Ovary (tissue), 3 donors: ENCODE measurements at regions not wholly inside any gene's neighbourhood (a gene's known extent, or its start where the extent isn't known, plus 50 kb on each side); places are given as distances from the start of the nearest gene placed in this dataset.

Experiments used
- EP300 ChIP-seq: sonication (generic); formaldehyde crosslinking; IDR thresholded peaks from one replicate; pipeline ENCODE4 v1.6.1; 2017; ENCODE audit warnings: antibody characterized with exemption
- POLR2A ChIP-seq: fragments of 450-650 bp; IDR thresholded peaks from one replicate; pipeline ENCODE4 v1.6.1; 2017; ENCODE audit warnings: antibody characterized with exemption, mild to moderate bottlenecking, moderate library complexity
- TF ChIP-seq, protein P1 (sequence below), 3 donors: fragments of 450-650 bp in 2 of 3; fragments of 200-600 bp in 1 of 3; IDR thresholded peaks; one replicate each; pipeline versions ENCODE4 v1.5.1 to v1.8.0; 2016 to 2022; ENCODE audit warnings: antibody characterized with exemption in 3 of 3, mild to moderate bottlenecking in 1 of 3
- donor health status: DM: no; HTN: no; CAD: no.

GRCh38 chr3:62936626-62937254 lies 61.5 kb upstream of the CADPS start:
- TF ChIP-seq, protein P1, sequence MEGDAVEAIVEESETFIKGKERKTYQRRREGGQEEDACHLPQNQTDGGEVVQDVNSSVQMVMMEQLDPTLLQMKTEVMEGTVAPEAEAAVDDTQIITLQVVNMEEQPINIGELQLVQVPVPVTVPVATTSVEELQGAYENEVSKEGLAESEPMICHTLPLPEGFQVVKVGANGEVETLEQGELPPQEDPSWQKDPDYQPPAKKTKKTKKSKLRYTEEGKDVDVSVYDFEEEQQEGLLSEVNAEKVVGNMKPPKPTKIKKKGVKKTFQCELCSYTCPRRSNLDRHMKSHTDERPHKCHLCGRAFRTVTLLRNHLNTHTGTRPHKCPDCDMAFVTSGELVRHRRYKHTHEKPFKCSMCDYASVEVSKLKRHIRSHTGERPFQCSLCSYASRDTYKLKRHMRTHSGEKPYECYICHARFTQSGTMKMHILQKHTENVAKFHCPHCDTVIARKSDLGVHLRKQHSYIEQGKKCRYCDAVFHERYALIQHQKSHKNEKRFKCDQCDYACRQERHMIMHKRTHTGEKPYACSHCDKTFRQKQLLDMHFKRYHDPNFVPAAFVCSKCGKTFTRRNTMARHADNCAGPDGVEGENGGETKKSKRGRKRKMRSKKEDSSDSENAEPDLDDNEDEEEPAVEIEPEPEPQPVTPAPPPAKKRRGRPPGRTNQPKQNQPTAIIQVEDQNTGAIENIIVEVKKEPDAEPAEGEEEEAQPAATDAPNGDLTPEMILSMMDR (IDR thresholded peaks at IDR 0.05): no peak
- no peak for TF ChIP-seq POLR2A
- no peak for TF ChIP-seq EP300
